Aorta (tissue), 5 donors: ENCODE measurements at regions not wholly inside any gene's neighbourhood (a gene's known extent, or its start where the extent isn't known, plus 50 kb on each side); places are given as distances from the start of the nearest gene placed in this dataset.

Experiments
- ATAC-seq: fragments of 200-7000 bp; cut with Tn5 transposase; one replicate; pipeline ENCODE4 v1.9.1; 2022; ENCODE audit warnings: moderate library complexity; ENCODE audit not compliant: low FRiP score
- DNase-seq, 2 donors: peaks; one replicate each; pipeline ENCODE4 v3.0.0-alpha.2; 2020
- H3K27ac ChIP-seq, 2 donors: one replicate each; pipeline ENCODE4 v1.5.1; 2013; ENCODE audit warnings: low read length in 2 of 2, mild to moderate bottlenecking in 2 of 2, moderate library complexity in 2 of 2, control low read depth in 1 of 2, inconsistent platforms in 1 of 2, low read depth in 1 of 2
- H3K27me3 ChIP-seq, 2 donors: one replicate each; pipeline ENCODE4 v1.6.1; 2013; ENCODE audit warnings: control low read depth in 1 of 2, low read length in 1 of 2, mild to moderate bottlenecking in 1 of 2, moderate library complexity in 1 of 2; ENCODE audit not compliant: insufficient read depth in 2 of 2, control insufficient read depth in 1 of 2
- H3K36me3 ChIP-seq, 2 donors: one replicate each; pipeline ENCODE4 v1.6.1; 2013; ENCODE audit warnings: control low read depth in 1 of 2, low read length in 1 of 2, mild to moderate bottlenecking in 1 of 2; ENCODE audit not compliant: insufficient read depth in 2 of 2, control insufficient read depth in 1 of 2
- H3K4me1 ChIP-seq, 2 donors: one replicate each; pipeline ENCODE4 v1.6.1; 2013; ENCODE audit warnings: low read length in 2 of 2, control low read depth in 1 of 2, mild to moderate bottlenecking in 1 of 2, moderate library complexity in 1 of 2; ENCODE audit not compliant: insufficient read depth in 2 of 2, control insufficient read depth in 1 of 2
- H3K4me3 ChIP-seq, 2 donors: one replicate each; pipeline ENCODE4 v1.5.1; 2013; ENCODE audit warnings: low read length in 2 of 2, control low read depth in 1 of 2, mild to moderate bottlenecking in 1 of 2
- H3K9me3 ChIP-seq: one replicate; pipeline ENCODE4 v1.6.1; 2013; ENCODE audit warnings: mild to moderate bottlenecking, low read length; ENCODE audit not compliant: control insufficient read depth
- WGBS, 2 donors: extraction: QIAGEN DNeasy Blood & Tissue Kit; methylation state at CpG; one replicate each; pipeline ENCODE4 v1.1.7; 2013; 5-methylcytosine and 5-hydroxymethylcytosine counted together
- intact Hi-C, 2 donors: fragments of 100-400 bp; cut with DNase I; formaldehyde crosslinking; loops; one replicate each; pipeline versions ENCODE4 v1.14.2 to v1.15.0; 2022
- donor health status: healthy with polysubstance abuse.
- donor health status: Bipolar disorder and iron deficiency.
- donor health status: DM: no; HTN: no; CAD: no.
- donor health status: DM: no; HTN: no; CAD: no.
- donor health status: DM: yes; HTN: yes; CAD: no.

DNA sequence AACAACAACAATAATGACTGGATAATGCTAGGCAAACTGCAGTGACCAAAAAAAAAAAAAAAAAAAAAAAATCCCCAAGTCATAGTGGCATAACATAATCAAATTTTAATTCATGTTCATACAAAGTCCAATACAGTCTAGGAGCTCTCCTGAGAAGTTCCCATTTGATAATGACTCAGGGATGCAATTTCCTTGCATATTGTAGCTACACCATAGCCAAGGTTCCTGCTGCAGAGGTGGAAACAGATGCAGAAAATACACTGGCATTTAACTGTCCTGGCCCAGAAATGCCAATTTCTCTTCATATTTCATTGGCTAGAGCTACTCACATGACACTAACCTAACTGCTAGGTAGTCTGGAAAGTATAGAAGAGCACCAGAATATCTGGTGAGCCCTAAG, 72.2 kb upstream of the SLC12A2 start:
- intact Hi-C loops = no loop called here
- no peak for DNase-seq

DNA sequence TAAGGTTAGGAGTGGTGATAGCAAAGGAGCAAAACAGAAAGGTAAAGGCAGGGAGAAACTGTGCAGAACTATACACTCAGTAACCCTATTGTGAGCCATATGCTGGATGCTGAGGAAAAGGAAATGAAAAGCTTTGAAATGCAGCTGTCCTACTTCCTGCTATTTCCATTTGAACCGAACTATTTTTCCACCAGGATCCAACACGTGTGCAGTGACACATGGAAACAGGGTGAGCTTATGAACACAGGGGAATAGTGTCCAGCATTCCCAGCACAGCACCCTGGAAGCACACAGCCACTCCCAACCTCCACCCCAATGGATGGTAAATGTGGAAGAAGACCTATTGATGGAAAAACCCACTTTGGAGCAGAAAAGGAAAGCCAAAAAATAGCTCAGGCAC, 69.0 kb upstream of the SLC12A2 start:
- Histone ChIP-seq H3K4me3 (no peak overlapping the region), H3K4me1 (peaks cover 0 to 2% of the 10 kb centered on the region in 2 donors), H3K9me3 (no peaks in the 10 kb centered on the region), H3K27ac (no peak overlapping the region), H3K27me3 (no peaks in the 10 kb centered on the region), H3K36me3 (no peaks in the 10 kb centered on the region)
- WGBS, 2 donors = 63 to 73% methylated on average over 2 of the region's 2 CpGs
- DNase-seq = no peak
- ATAC-seq = no peak
- intact Hi-C loops = no loop called here

More for the DNA sequence above, 72.2 kb upstream of the SLC12A2 start:
- no peak for ATAC-seq
- Histone ChIP-seq H3K27ac (no peak overlapping the region), H3K4me1 (no peaks in the 10 kb centered on the region), H3K4me3 (no peak overlapping the region), H3K36me3 (no peaks in the 10 kb centered on the region), H3K9me3 (no peaks in the 10 kb centered on the region), H3K27me3 (no peaks in the 10 kb centered on the region)

DNA sequence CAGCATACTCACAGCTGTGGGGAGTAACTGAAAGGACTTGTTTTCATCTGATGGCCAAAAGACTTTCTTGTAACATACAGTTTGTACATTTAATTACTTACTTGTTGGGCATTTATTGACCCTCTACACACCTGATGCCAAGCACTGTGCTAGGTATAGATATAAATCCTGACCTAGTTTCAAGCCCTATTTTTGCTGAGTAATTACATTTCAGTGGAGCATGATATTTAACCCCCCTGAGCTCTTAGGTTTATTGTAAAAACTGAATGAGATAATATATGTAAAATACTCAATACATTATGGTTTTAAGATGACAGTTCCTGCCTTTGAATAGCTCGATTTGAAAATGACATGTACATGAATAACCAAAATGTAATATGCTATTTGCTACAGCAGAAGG, 68.1 kb upstream of the SLC12A2 start:
- Histone ChIP-seq H3K4me3 (no peak overlapping the region), H3K4me1 (peaks cover 0 to 4% of the 10 kb centered on the region in 2 donors), H3K9me3 (no peaks in the 10 kb centered on the region), H3K27ac (no peak overlapping the region), H3K27me3 (no peaks in the 10 kb centered on the region), H3K36me3 (no peaks in the 10 kb centered on the region)
- WGBS, 2 donors = 79 to 80% methylated on average over 1 of the region's 1 CpG
- ATAC-seq = no peak
- no peak for DNase-seq
- intact Hi-C loops = no loop called here

DNA sequence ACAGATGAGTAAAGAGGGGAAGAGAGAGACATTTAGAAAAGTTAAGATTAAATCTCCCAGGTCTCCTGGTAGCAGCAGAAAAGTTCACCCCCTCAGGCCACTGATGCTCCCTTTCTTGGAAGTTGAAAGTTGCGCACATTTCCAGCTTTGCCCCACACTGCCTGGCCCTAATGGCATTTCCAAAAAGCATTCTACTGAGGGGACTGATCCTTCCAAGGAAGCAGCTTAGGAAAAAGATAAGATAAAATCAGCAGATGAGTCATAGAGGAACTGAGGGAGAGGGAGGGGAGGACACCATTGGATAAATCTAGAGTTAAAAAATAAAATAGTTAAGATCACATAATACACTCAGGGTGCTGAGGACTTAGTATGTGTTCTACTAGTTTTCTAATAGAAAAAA, 67.6 kb upstream of the SLC12A2 start:
- WGBS, 2 donors = 94 to 100% methylated on average over 1 of the region's 1 CpG
- Histone ChIP-seq H3K27me3 (no peaks in the 10 kb centered on the region), H3K36me3 (no peaks in the 10 kb centered on the region), H3K4me3 (no peak overlapping the region), H3K9me3 (no peaks in the 10 kb centered on the region), H3K27ac (peak overlapping the region in 1 of 2 donors; percentile 12), H3K4me1 (peaks cover 0 to 4% of the 10 kb centered on the region in 2 donors)
- intact Hi-C loops = no loop called here
- ATAC-seq (no peak), DNase-seq (no peak)

DNA sequence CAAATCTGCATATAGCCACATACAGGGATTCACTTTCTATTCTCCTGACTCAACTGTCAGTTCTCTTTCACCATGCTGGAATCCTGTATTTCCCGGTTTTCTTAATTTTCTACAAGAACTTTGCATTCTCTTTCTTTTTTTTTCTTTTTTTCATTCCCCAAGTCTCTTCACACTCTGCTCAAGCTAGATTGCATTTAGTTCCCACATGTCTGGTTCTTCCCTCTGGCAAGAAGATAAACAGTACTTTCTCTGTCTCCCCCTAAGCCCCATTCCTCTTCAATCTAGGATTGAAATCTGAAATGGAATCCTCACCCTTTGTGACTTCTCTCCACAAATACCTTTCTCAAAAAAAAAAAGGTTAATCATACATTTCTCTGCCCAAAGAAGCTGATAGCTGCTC, 64.2 kb upstream of the SLC12A2 start:
- ATAC-seq (no peak), DNase-seq (no peak)
- Histone ChIP-seq H3K27ac (no peak overlapping the region), H3K27me3 (no peaks in the 10 kb centered on the region), H3K4me3 (no peak overlapping the region), H3K4me1 (peaks cover 0 to 4% of the 10 kb centered on the region in 2 donors), H3K9me3 (no peaks in the 10 kb centered on the region), H3K36me3 (no peaks in the 10 kb centered on the region)
- intact Hi-C loops = no loop called here
- WGBS, 2 donors = 89 to 100% methylated on average over 1 of the region's 1 CpG

DNA sequence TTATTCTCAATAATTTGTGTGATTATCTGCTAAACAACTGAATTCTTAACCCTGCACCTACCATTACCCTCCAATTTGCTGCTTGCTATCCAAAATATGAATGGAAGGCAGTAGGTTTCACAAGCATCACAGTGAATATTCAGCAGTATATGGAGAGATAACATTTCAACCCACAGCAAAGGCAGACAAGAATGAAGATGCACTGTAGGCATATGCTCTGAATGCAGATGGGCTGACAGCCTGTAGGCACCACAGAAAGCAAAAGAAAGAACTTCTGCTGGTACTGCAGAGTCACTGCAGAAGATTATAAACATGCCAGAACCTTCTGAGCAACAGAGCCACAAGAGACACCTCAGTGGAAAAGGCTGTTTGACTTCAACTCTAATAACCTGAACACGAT, 63.6 kb upstream of the SLC12A2 start:
- 69 to 91% methylated on average over 1 of the region's 1 CpG for WGBS, 2 donors
- H3K4me1 ChIP-seq = peaks cover 0 to 4% of the 10 kb centered on the region in 2 donors
- no peak overlapping the region for H3K4me3 ChIP-seq
- no peak for ATAC-seq
- no peak for DNase-seq
- no peaks in the 10 kb centered on the region for H3K36me3 ChIP-seq
- no peaks in the 10 kb centered on the region for H3K9me3 ChIP-seq
- intact Hi-C loops = no loop called here
- H3K27ac ChIP-seq = no peak overlapping the region
- no peaks in the 10 kb centered on the region for H3K27me3 ChIP-seq

DNA sequence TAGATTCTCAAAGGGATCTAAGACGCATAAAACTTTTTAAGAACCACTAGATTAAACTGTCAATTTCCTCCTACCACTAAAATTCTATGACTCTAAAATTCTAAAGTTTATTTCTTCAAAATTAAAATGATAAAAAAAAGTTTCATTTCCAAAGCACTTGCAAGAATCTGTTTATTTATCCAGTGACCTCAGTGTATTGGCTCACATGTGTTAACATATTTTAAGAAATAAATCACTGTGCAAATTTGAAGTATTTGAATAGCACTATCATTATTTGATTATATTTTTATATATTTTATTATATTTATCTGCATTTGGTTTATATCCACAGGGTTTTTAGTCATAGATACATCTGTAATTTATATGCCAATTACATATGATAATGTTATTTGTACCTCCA, 62.2 kb upstream of the SLC12A2 start:
- Histone ChIP-seq H3K4me3 (no peak overlapping the region), H3K27me3 (no peaks in the 10 kb centered on the region), H3K36me3 (no peaks in the 10 kb centered on the region), H3K9me3 (no peaks in the 10 kb centered on the region), H3K4me1 (peaks cover 0 to 4% of the 10 kb centered on the region in 2 donors), H3K27ac (no peak overlapping the region)
- intact Hi-C loops = no loop called here
- ATAC-seq (no peak), DNase-seq (no peak)
- WGBS, 2 donors = 67 to 69% methylated on average over 1 of the region's 1 CpG
